ENCODE measurements at regions not wholly inside any gene's neighbourhood (a gene's known extent, or its start where the extent isn't known, plus 50 kb on each side); places are given as distances from the start of the nearest gene placed in this dataset.

- no peak for TF ChIP-seq POLR2A (IDR thresholded peaks at IDR 0.05)
- TF ChIP-seq, protein P1, sequence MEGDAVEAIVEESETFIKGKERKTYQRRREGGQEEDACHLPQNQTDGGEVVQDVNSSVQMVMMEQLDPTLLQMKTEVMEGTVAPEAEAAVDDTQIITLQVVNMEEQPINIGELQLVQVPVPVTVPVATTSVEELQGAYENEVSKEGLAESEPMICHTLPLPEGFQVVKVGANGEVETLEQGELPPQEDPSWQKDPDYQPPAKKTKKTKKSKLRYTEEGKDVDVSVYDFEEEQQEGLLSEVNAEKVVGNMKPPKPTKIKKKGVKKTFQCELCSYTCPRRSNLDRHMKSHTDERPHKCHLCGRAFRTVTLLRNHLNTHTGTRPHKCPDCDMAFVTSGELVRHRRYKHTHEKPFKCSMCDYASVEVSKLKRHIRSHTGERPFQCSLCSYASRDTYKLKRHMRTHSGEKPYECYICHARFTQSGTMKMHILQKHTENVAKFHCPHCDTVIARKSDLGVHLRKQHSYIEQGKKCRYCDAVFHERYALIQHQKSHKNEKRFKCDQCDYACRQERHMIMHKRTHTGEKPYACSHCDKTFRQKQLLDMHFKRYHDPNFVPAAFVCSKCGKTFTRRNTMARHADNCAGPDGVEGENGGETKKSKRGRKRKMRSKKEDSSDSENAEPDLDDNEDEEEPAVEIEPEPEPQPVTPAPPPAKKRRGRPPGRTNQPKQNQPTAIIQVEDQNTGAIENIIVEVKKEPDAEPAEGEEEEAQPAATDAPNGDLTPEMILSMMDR (IDR thresholded peaks at IDR 0.05) = no peak
These were observed 236.3 kb downstream of the COL4A1 start for GRCh38 chr13:110070511-110071120.

All from lower leg skin (tissue), 3 donors.